Motor neuron (in vitro differentiated cells): ENCODE measurements at regions not wholly inside any gene's neighbourhood (a gene's known extent, or its start where the extent isn't known, plus 50 kb on each side); places are given as distances from the start of the nearest gene placed in this dataset.

ENCODE experiments used
- ATAC-seq, 8 experiments: fragments of 200-7000 bp; cut with Tn5 transposase; replicated peaks in 6 of 8; 2 replicates each; pipeline ENCODE4 v1.8.0; 2021; ENCODE audit warnings: mild to moderate bottlenecking in 8 of 8, moderate library complexity in 8 of 8
- H3K27ac ChIP-seq, 2 donors: fragments of 250-450 bp; sonication (Bioruptor Pico); 2 replicates each; pipeline ENCODE4 v1.9.0; 2021; ENCODE audit warnings: antibody characterized with exemption in 2 of 2, mild to moderate bottlenecking in 2 of 2, moderate library complexity in 1 of 2
- H3K4me1 ChIP-seq, 2 donors: fragments of 250-450 bp; sonication (Bioruptor Pico); replicated peaks in 1 of 2; 2 replicates each; pipeline ENCODE4 v1.6.1; 2021; ENCODE audit warnings: antibody characterized with exemption in 2 of 2, mild to moderate bottlenecking in 2 of 2, moderate library complexity in 1 of 2
- H3K4me3 ChIP-seq, 5 donors: fragments of 250-450 bp; sonication (Bioruptor Pico); 2 replicates each; pipeline ENCODE4 v1.9.0; 2021; ENCODE audit warnings: antibody characterized with exemption in 5 of 5, mild to moderate bottlenecking in 5 of 5, moderate library complexity in 4 of 5
- WGBS, 10 experiments: fragments of 450-650 bp; shearing (Covaris generic); methylation state at CpG; one replicate each; pipeline ENCODE4 v1.0.0; 2022; 5-methylcytosine and 5-hydroxymethylcytosine counted together
- in situ Hi-C, 9 experiments: fragments of 400-800 bp; cut with MboI; loops; one replicate each; pipeline ENCODE4 v1.15.0; 2021; ENCODE audit warnings: low sequenced_read_pairs in 9 of 9, low pct_unique_long_range_greater_than_20kb in 2 of 9; ENCODE audit not compliant: unreplicated experiment in 9 of 9

DNA sequence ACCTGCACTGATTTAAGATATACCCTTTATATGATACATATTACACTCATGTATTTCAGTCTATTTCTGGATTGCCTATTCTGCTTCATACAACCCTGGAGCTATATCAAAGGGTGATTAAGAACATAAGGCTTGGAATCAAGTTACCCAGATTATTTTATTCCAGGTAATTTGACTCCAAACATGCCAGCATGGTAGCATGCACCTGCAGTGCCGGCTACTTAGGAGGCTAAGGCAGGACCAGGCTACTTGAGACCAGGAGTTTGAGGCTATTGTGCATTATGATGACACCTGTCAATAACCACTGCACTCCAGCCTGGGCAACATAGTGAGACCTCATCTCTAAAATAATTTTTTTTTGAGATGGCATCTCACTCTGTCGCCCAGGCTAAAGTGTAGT lies 50.4 kb upstream of the NEO1 start:
- ATAC-seq, result no peak
- in situ Hi-C loops, result no loop called here
- H3K4me3 ChIP-seq, result no peak overlapping the region
- WGBS, 10 experiments, result 33 to 100% (median 88%) methylated on average over 1 to 2 of the region's 2 CpGs; no CpG with 5 or more reads in 5 of the 10 experiments
- H3K4me1 ChIP-seq, result peaks cover 10 to 23% of the 10 kb centered on the region in 2 donors
- no peak overlapping the region for H3K27ac ChIP-seq

DNA sequence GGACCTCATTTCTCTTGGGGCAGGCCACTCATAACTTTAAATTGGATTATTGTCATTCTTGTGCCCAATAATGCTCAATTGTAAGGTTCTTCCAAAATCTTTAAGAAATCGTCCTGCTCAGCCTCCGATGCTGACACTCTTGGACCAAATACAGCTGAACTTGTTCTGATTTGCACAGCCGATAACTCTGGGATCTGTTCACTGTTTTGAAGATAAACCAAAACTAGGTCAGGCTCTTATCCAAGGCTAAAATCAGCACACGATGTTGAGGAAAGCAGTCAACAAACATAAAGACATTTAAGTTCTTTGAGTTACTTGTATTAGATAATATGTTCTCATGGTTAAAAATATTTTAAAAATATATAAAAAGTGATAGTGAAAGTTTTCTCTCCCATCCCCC lies 52.0 kb upstream of the NEO1 start:
- Histone ChIP-seq H3K4me3 (no peak overlapping the region), H3K4me1 (peaks cover 10 to 14% of the 10 kb centered on the region in 2 donors), H3K27ac (no peak overlapping the region)
- no peak for ATAC-seq
- 18 to 100% (median 94%) methylated on average over 2 to 4 of the region's 4 CpGs; no CpG with 5 or more reads in 4 of the 10 experiments for WGBS, 10 experiments
- in situ Hi-C loops, result no loop called here

DNA sequence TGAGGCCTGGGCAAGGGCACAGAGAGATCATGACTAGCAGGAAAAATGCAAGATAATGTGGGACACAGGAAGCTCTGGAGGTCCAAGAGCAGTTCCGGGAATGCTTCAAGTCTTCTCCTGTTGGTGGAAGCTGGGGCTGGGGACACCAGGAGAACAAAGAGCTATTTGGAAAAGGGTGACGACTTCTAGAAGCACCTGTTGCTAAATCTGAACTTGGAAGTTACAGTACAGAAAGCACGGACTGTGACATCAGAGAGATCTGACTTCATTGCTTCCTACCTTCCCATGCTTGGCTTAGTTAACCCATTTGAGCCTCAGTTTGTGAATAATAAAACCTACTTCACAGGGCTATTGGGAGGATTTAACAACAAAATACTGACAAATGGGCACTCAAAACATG lies 52.7 kb upstream of the NEO1 start:
- H3K4me3 ChIP-seq, result no peak overlapping the region
- H3K4me1 ChIP-seq, result peaks cover 10 to 14% of the 10 kb centered on the region in 2 donors
- no peak overlapping the region for H3K27ac ChIP-seq
- ATAC-seq, result no peak
- WGBS, 10 experiments, result 86 to 100% (median 92%) methylated on average over 1 to 2 of the region's 3 CpGs; no CpG with 5 or more reads in 1 of the 10 experiments
- in situ Hi-C loops, result no loop called here

DNA sequence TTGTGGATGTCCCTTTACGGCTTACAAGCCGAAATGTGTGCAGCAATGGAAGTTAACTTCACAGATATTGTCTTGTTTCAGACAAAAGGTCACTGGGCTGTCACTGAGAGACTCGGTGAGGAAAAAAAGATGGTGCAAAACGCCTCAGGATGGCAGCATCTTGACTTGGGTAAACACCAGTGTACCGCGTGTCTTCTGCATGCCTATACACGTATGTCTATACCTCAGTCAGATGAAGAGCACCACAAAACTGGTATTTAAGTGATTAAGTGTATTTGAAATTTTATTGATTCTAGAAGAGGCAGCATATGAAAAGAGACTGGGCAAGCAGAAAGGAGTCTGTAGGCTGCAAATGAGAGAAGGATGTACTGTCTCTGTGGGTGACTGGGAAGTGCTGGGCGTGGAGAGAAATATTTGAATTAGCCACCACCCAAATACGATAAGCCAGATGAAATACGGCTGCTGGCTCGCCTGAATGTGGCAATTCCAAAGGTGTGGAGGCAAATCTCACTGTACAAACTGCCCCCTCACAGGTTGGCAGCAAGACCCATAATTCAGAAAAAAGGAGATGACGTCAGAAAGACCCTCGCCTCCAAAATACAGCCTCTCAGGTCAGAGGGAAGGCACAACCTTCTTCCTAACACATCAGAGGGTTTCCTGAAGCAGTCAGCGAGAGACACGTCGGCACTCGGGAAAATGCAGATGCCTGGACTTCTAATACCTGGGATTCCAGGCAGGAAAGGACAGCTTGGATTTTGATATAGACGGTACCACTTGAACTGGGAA lies 53.4 kb upstream of the NEO1 start:
- H3K4me1 ChIP-seq, result peaks cover 10 to 14% of the 10 kb centered on the region in 2 donors
- peak in 2 of 8 experiments; percentile 60 to 96 for ATAC-seq
- H3K4me3 ChIP-seq, result no peak overlapping the region
- in situ Hi-C loops, result no loop called here
- no peak overlapping the region for H3K27ac ChIP-seq
- WGBS, 10 experiments, result 65 to 100% (median 87%) methylated on average over 2 to 16 of the region's 18 CpGs

DNA sequence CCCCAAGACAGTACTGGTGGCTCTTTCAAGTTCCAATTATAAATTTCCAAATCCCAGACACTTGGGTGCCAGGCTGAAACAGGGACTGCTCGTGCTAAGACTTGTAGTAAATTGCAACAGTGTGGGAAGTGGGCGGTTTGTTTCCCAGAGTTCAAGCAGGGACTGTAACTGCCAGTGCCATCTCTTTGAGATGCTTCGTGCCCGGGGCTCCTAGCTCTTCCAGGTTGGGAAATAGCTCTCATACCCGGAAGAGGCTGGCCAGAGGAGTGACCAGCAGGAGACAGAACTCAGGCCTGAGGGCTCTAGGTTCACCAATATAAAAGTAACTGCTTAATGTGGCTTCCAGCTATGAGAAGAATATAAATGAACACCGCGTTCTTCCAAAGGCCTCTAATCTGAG lies 54.0 kb upstream of the NEO1 start:
- ATAC-seq, result peak in 2 of 8 experiments; percentile 44 to 74
- in situ Hi-C loops, result no loop called here
- Histone ChIP-seq H3K27ac (no peak overlapping the region), H3K4me3 (no peak overlapping the region), H3K4me1 (peaks cover 9 to 14% of the 10 kb centered on the region in 2 donors)
- WGBS, 10 experiments, result 60 to 100% (median 81%) methylated on average over 1 to 7 of the region's 7 CpGs; no CpG with 5 or more reads in 4 of the 10 experiments

DNA sequence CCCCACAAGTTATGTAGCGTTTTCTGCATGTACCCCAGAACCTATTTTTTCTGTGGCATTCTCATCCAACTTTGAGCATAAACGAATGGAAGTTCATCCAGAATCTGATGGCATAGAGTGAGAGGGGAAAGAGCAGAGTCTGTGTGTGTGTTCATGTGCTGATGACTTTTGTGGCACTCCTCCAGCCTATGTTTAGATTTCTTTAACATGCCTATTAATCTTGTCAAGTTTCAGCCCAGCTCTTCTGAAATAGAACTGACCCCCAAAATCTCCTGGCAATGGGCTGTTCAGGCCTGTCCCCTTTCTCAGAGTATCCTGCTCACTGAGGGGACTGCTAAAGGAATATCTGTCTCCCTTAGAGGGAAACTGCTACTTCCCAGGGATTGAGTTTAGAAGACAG lies 56.4 kb upstream of the NEO1 start:
- WGBS, 10 experiments, result 73 to 100% (median 91%) methylated on average over 1 to 2 of the region's 2 CpGs; no CpG with 5 or more reads in 4 of the 10 experiments
- Histone ChIP-seq H3K4me3 (no peak overlapping the region), H3K27ac (no peak overlapping the region), H3K4me1 (peaks cover 0 to 5% of the 10 kb centered on the region in 2 donors)
- no peak for ATAC-seq
- in situ Hi-C loops, result no loop called here

DNA sequence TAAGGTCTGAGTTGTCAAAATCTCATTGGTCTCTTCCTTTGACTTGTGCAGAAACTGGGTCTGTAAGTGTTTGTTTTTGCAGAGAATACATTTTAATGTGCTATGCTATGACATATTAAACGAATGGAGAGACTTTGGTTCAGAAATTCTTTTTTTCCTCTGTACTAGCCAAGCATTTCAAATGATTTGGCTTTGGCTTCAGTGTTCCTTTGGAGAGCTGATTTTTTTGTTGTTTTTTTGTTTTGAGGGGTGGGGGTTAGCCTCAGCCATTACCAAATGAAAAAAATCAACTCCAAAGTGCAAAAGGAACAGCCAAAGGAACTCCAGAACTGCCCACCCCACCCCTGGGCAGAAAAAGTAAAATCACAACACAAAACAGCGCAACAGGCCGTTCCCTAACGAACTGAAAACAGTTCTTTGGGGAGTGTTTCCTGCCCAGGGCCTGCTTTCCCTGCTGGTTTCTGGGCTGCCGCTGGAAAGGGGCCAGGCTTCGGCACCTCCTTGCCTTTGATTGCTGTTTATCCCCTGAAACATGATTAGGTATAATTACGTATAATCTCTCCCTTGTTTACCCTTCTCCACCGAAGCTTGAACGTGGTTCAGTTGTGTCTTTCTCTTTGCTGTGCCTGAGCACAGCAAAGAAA lies 57.6 kb upstream of the NEO1 start:
- Histone ChIP-seq H3K4me1 (peaks cover 0 to 5% of the 10 kb centered on the region in 2 donors), H3K27ac (no peak overlapping the region), H3K4me3 (no peak overlapping the region)
- ATAC-seq, result no peak
- in situ Hi-C loops, result no loop called here
- WGBS, 10 experiments, result 0 to 88% (median 80%) methylated on average over 1 to 9 of the region's 9 CpGs; no CpG with 5 or more reads in 1 of the 10 experiments

DNA sequence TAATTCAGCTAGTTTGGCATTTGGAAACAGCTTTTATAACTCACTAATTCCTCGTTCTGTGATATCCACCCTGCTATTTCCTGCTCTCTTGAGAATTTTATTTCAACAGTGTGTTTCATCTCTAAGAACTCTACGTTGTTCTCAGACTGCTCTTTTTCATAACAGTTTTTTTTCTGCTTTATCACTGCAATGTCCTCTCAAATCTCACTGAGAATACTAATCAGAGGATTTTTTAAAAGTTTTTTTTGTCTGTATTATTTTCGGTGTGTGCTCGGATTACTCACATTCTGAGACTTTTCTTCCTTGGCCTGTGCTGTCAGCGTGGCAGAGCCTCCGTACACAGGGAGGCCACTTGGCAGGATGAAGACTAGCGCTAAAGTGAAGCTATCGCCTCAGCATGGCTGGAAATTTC lies 59.4 kb upstream of the NEO1 start:
- no peak for ATAC-seq

DNA sequence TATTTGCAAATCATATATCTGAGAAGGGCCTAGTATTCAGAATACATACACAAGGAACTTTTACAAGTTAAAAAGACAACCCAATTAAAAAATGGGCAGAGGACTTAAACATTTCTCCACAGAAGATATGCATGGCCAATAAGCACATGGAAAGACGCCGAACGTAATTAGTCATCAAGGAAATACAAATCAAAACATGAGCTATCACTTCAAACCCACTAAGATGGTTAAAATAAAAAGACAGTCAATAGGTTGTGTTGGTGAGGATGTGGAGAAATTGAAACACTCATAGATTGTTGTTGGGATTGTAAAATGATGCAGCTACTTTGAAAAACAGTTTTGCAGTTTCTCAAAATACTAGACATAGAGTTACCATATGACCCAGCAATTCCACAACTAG lies 61.2 kb upstream of the NEO1 start:
- WGBS, 10 experiments, result 8 to 100% (median 89%) methylated on average over 2 to 3 of the region's 3 CpGs; no CpG with 5 or more reads in 2 of the 10 experiments
- ATAC-seq, result no peak
- Histone ChIP-seq H3K27ac (no peak overlapping the region), H3K4me1 (peaks cover 0 to 5% of the 10 kb centered on the region in 2 donors), H3K4me3 (no peak overlapping the region)
- in situ Hi-C loops, result no loop called here

More for the DNA sequence above, 59.4 kb upstream of the NEO1 start:
- H3K4me1 ChIP-seq, result peaks cover 0 to 5% of the 10 kb centered on the region in 2 donors
- WGBS, 10 experiments, result 30 to 97% (median 91%) methylated on average over 4 to 8 of the region's 8 CpGs
- H3K27ac ChIP-seq, result no peak overlapping the region
- in situ Hi-C loops, result no loop called here
- no peak overlapping the region for H3K4me3 ChIP-seq

DNA sequence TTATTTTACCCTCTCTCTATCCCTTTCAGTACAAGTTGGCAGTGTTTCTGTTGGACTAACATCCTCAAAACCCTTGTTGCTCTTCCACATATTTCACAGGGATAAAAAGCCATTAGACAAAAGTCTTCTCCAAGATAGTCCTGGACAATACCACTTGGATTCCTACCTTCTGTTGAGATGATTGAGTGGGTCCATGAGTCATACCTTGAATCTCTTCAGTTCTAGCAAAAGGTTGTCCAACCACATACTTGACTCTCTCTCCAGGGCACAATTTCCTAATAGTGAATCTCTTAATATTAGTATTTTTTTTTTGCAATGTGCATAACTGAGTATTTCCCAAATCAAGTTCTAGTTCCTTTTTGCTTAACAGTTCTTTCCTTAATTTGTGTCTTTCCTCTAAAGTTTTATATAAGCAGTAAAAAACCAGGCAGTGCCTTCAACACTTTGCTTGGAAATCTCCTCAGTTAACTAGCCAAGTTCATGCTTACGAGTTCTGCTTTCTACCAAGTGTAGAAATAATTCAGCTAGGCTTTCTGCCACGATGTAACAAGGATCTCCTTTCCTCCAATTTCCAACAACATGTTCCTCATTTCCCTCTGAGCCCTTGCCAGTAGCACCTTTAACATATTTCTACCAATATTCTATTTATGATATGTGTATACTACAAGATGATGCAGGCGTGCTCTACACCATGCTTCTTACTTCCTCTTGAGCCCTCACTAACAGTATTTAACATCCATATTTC lies 68.3 kb upstream of the NEO1 start:
- 9 to 79% (median 67%) methylated on average over 2 to 3 of the region's 3 CpGs; no CpG with 5 or more reads in 1 of the 10 experiments for WGBS, 10 experiments
- in situ Hi-C loops, result no loop called here
- Histone ChIP-seq H3K27ac (no peak overlapping the region), H3K4me1 (no peaks in the 10 kb centered on the region), H3K4me3 (no peak overlapping the region)
- ATAC-seq, result no peak

DNA sequence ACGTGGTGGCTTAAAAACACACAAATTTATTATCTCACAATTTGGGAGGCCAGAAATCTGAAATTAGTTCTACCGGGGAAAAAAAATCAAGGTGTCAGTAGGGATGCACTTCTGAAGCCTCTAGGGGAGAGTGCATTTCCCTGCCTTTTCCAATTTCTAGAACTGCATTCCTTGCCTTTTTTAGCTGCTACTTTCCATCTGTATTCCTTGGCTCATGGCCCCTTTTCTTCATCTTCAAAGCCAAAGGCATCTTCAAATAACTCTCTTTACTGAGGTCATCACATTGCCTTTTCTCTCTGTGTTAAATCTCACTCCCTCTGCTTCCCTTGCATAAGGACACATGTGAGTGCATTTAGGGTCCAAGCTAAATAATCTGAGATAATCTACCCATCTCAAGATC lies 69.5 kb upstream of the NEO1 start:
- H3K4me3 ChIP-seq, result no peak overlapping the region
- H3K4me1 ChIP-seq, result no peaks in the 10 kb centered on the region
- WGBS, 10 experiments, result 0 to 87% (median 55%) methylated on average over 1 to 2 of the region's 2 CpGs; no CpG with 5 or more reads in 1 of the 10 experiments
- in situ Hi-C loops, result no loop called here
- H3K27ac ChIP-seq, result no peak overlapping the region
- ATAC-seq, result no peak

DNA sequence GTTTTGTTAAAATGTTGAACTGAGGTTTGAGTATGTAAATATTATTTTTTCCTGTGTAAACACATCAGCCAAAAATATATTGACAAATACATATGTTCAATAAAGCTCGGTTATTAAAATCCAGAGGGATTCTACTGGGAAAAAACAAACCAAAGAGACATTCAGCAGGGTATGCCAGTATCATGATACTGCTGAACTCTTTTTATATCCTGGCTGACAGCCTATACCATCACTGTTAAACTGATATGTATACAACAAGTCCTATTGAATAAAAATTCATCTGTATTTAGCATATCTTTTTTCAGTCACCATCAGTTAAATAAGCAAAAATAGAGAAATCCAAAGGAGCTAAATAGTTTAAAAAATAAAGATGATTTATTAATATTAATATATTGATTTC lies 71.6 kb upstream of the NEO1 start:
- ATAC-seq, result no peak
- H3K27ac ChIP-seq, result no peak overlapping the region
- no peaks in the 10 kb centered on the region for H3K4me1 ChIP-seq
- H3K4me3 ChIP-seq, result no peak overlapping the region
- WGBS, 10 experiments, result 80 to 100% (median 100%) methylated on average over 1 of the region's 1 CpG; no CpG with 5 or more reads in 6 of the 10 experiments
- in situ Hi-C loops, result no loop called here

DNA sequence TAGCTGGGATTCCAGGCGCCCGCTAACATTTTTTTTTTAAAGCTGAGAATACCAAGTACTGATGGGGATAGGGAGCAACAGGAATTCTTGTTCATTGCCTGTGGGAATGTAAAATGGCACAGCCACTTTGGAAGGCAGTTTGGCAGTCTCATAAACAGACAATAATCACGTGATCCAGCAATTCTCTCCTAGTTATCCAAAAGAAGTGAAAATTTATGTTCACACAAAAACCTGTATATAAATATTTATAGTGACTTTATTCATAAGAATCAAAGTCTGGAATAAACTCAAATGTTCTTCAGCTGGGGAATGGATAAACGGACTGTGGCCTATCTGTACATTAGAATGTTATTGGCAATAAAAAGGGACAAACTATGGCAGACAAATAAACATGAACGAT lies 72.5 kb upstream of the NEO1 start:
- H3K27ac ChIP-seq, result no peak overlapping the region
- in situ Hi-C loops, result no loop called here
- no peaks in the 10 kb centered on the region for H3K4me1 ChIP-seq
- H3K4me3 ChIP-seq, result no peak overlapping the region
- no peak for ATAC-seq
- WGBS, 10 experiments, result 54 to 96% (median 82%) methylated on average over 2 to 5 of the region's 5 CpGs
